ENCODE measurements at regions not wholly inside any gene's neighbourhood (a gene's known extent, or its start where the extent isn't known, plus 50 kb on each side); places are given as distances from the start of the nearest gene placed in this dataset.

- peak; percentile 16 for TF ChIP-seq POLR2AphosphoS5 (IDR thresholded peaks at IDR 0.05)
- no peak for TF ChIP-seq POLR2A (IDR thresholded peaks at IDR 0.05)
- no peak overlapping the region for H3K4me3 ChIP-seq
- intact Hi-C loops (cut with DNase I) = no loop called here
Measured at GRCh38 chr19:32022044-32022640, 323.3 kb upstream of the ZNF507 start.

GRCh38 chr19:32022731-32023563 lies 322.5 kb upstream of the ZNF507 start:
- intact Hi-C loops (cut with DNase I) = no loop called here
- DNase-seq (ENCODE audit: low spot score) = peak; percentile 53
- no peaks in the 10 kb centered on the region for H3K9me3 ChIP-seq
- no peaks in the 10 kb centered on the region for H3K36me3 ChIP-seq
- 17% methylated on average over 29 of the region's 29 CpGs for WGBS
- H3K27me3 ChIP-seq (replicated peaks; ENCODE audit: insufficient read depth) = no peaks in the 10 kb centered on the region
- peaks cover 5% of the 10 kb centered on the region for H3K4me1 ChIP-seq (replicated peaks)
- TF ChIP-seq, protein P1, sequence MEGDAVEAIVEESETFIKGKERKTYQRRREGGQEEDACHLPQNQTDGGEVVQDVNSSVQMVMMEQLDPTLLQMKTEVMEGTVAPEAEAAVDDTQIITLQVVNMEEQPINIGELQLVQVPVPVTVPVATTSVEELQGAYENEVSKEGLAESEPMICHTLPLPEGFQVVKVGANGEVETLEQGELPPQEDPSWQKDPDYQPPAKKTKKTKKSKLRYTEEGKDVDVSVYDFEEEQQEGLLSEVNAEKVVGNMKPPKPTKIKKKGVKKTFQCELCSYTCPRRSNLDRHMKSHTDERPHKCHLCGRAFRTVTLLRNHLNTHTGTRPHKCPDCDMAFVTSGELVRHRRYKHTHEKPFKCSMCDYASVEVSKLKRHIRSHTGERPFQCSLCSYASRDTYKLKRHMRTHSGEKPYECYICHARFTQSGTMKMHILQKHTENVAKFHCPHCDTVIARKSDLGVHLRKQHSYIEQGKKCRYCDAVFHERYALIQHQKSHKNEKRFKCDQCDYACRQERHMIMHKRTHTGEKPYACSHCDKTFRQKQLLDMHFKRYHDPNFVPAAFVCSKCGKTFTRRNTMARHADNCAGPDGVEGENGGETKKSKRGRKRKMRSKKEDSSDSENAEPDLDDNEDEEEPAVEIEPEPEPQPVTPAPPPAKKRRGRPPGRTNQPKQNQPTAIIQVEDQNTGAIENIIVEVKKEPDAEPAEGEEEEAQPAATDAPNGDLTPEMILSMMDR (IDR thresholded peaks at IDR 0.05) = no peak
- TF ChIP-seq POLR2A (IDR thresholded peaks at IDR 0.05) = no peak
- TF ChIP-seq POLR2AphosphoS5 (IDR thresholded peaks at IDR 0.05) = peak; percentile 13
- no peak overlapping the region for H3K4me3 ChIP-seq
- peak overlapping the region; percentile 39 to 60 for H3K27ac ChIP-seq

More at GRCh38 chr19:32022044-32022640, 323.3 kb upstream of the ZNF507 start:
- 14% methylated on average over 9 of the region's 9 CpGs for WGBS
- peak; percentile 29 for DNase-seq (ENCODE audit: low spot score)
- Histone ChIP-seq H3K27me3 (replicated peaks; ENCODE audit: insufficient read depth) (no peaks in the 10 kb centered on the region), H3K36me3 (no peaks in the 10 kb centered on the region), H3K4me1 (replicated peaks) (peaks cover 5% of the 10 kb centered on the region), H3K27ac (peak overlapping the region; percentile 39 to 60), H3K9me3 (no peaks in the 10 kb centered on the region)

DNA sequence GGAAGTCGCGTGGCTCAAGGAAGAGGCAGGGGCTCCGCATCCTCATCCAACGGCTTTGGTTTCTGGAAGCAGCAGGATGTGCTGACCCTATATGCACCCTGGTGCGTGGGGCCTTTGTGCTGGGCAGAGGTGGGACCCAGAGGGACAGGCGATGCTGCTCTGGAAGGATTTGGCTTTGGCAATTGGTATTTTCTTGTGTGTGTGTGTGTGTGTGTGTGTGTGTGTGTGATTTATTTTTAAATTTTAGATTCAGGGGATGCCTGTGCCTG lies 321.9 kb upstream of the ZNF507 start:
- Histone ChIP-seq H3K9me3 (no peaks in the 10 kb centered on the region), H3K4me3 (no peak overlapping the region), H3K36me3 (no peaks in the 10 kb centered on the region), H3K27ac (peak overlapping the region; percentile 30 to 60), H3K27me3 (replicated peaks; ENCODE audit: insufficient read depth) (no peaks in the 10 kb centered on the region), H3K4me1 (replicated peaks) (peaks cover 5% of the 10 kb centered on the region)
- TF ChIP-seq, protein P1 (IDR thresholded peaks at IDR 0.05) = no peak
- TF ChIP-seq POLR2AphosphoS5 (IDR thresholded peaks at IDR 0.05) = no peak
- TF ChIP-seq POLR2A (IDR thresholded peaks at IDR 0.05) = no peak
- intact Hi-C loops (cut with DNase I) = no loop called here
- peak; percentile 11 for DNase-seq (ENCODE audit: low spot score)
- 15% methylated on average over 6 of the region's 6 CpGs for WGBS

- DNase-seq (ENCODE audit: low spot score) = no peak
- intact Hi-C loops (cut with DNase I) = no loop called here
- 89% methylated on average over 6 of the region's 6 CpGs for WGBS
Measured at GRCh38 chr19:32029235-32029634, 316.2 kb upstream of the ZNF507 start.

DNA sequence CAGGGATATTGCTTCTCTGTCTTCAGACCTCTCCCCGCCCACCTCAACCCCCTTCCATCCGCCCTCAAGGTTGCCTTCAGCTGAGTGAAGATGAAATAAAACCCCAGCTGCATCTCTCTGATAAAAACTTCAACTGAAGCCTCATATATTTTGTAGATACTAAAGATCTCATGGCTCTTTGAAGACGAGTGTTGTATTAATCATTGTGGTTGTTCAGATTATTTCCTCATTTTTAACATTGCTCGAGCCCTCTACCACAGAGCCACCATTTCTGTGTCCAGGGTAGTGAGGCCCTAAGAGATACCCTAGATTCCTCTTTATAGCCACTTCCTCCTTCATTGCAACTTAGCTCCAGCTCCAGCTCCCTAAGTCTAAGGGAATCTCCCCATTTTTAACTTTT lies 312.8 kb upstream of the ZNF507 start:
- TF ChIP-seq, protein P1 (IDR thresholded peaks at IDR 0.05) = no peak
- TF ChIP-seq POLR2AphosphoS5 (IDR thresholded peaks at IDR 0.05) = no peak
- TF ChIP-seq POLR2A (IDR thresholded peaks at IDR 0.05) = no peak
- intact Hi-C loops (cut with DNase I) = no loop called here
- H3K9me3 ChIP-seq = no peaks in the 10 kb centered on the region
- H3K4me3 ChIP-seq = no peak overlapping the region
- no peaks in the 10 kb centered on the region for H3K27me3 ChIP-seq (replicated peaks; ENCODE audit: insufficient read depth)
- H3K4me1 ChIP-seq (replicated peaks) = no peaks in the 10 kb centered on the region
- 84% methylated on average over 4 of the region's 4 CpGs for WGBS
- no peak overlapping the region for H3K27ac ChIP-seq
- no peak for DNase-seq (ENCODE audit: low spot score)
- H3K36me3 ChIP-seq = no peaks in the 10 kb centered on the region

More at GRCh38 chr19:32029235-32029634, 316.2 kb upstream of the ZNF507 start:
- H3K4me1 ChIP-seq (replicated peaks) = no peaks in the 10 kb centered on the region
- H3K4me3 ChIP-seq = no peak overlapping the region
- no peaks in the 10 kb centered on the region for H3K9me3 ChIP-seq
- no peaks in the 10 kb centered on the region for H3K27me3 ChIP-seq (replicated peaks; ENCODE audit: insufficient read depth)
- TF ChIP-seq, protein P1 (IDR thresholded peaks at IDR 0.05) = no peak
- TF ChIP-seq POLR2AphosphoS5 (IDR thresholded peaks at IDR 0.05) (no peak), POLR2A (IDR thresholded peaks at IDR 0.05) (no peak)
- no peak overlapping the region for H3K27ac ChIP-seq
- no peaks in the 10 kb centered on the region for H3K36me3 ChIP-seq
